ENCODE measurements at regions not wholly inside any gene's neighbourhood (a gene's known extent, or its start where the extent isn't known, plus 50 kb on each side); places are given as distances from the start of the nearest gene placed in this dataset.

DNA sequence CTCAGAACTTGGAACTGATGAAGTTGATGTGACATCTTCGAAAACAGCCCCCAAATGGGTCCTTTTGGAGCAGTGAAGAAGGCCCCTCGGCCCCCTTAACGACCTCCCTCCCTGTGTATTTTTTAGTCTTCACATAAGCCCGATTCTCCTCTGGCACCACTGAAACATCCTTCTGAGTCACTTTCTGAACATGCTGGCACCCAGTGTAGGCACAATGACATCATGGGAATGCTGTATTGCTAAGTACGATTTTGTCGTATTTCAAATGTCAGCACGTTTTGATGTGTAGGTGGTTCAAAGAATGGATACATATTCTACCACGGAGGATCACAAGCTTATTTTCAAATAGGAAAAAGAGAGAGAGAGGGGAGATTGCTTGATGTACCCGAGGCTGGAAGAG is 111.7 kb upstream of the RIOK3 start:
- DNase-seq (ENCODE audit: low read depth in 4 of 4, low spot score in 2 of 4), result no peak

DNA sequence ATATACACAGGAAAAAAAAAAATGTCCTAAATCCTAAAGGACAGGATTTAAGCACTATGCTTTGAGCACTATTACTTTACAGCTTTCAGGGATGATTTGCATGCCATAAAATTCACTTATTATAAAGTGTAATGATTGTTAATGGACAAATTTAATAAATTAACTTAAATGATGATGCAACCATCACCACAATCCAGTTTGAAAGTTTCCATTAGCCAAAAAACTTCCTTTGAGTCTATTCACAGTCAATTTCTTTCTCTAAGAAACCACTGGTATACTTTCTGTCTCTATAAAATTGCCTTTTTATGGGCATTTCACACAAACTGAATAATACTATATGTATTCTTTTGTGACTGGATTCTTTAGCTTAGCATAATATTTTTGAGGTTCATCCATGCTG is 111.1 kb upstream of the RIOK3 start:
- no peak for DNase-seq (ENCODE audit: low read depth in 4 of 4, low spot score in 2 of 4)

DNA sequence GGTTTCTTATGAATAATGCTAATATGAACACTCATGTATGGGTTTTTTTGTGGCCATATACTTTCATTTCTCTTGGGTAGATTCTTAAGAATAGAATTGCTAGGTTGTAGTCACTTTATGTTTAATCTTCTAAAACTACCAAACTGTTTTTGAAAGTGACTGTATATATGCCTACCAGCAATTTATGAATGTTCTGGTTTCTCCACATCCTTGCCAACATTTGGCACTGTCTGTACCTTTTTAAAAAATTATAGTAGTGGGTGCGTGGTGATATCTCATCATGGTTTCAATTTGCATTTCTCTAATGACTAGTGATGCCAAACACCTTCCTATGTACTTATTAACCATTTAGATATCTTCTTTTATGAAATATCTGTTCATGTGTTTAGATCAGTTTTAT is 110.6 kb upstream of the RIOK3 start:
- no peak for DNase-seq (ENCODE audit: low read depth in 4 of 4, low spot score in 2 of 4)

DNA sequence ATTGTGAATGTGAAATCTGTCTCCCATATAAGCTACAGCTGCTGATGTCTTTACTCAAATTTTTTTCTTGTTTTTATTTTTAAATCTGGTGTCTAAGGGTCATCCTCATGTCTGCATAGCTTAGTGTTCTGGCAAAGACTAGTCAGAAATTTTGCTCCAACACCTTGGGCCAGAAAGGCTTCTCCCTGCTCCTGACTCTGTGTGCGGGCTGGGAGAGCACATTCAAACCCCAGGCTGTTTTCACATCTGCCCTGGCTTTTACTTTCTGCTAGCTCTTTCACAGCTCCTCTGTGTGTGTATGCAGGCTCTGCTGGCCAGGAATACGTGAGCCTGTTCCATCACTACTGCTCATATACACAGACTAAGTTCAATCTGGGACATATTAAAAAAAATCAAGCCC is 102.9 kb upstream of the RIOK3 start:
- DNase-seq (ENCODE audit: low read depth in 4 of 4, low spot score in 2 of 4), result no peak

DNA sequence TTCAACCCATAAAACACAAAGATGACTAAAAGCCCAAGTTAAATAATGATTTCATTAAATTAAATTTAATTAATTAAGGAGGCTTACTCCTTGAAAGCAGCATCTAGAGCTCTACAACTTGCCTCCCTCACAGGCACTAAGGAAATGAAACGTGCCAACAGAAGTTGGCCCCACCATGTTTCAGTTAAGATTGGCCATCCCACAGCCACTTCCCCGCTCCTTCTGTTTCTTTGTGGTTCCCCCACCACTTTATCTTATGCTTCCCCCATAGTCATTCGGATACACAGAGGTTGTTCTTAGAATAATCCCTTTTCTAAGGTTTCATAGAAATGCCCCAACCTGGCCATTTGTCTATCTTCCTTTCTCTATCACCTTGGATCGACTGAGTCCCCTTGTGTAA is 101.6 kb upstream of the RIOK3 start:
- no peak for DNase-seq (ENCODE audit: low read depth in 4 of 4, low spot score in 2 of 4)

DNA sequence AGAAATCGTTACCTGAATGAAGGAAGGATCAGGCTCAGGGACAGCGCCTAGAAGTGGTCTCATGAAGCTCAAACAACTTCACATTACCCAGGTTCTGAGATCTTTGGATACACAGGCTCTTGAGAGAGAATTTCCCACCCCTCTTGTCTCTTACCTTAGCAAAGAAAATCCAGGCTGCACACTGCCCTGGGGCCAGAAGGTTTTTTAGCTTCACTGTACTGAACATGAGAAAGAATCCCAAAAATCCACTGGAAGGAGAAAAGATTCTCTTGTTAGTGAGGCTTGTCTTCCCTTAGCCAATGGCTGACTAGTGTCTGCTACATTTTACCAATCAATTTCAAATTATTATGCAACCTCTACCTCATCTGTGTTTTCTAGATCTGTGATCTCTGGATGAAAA is 101.0 kb upstream of the RIOK3 start:
- no peak for DNase-seq (ENCODE audit: low read depth in 4 of 4, low spot score in 2 of 4)

DNA sequence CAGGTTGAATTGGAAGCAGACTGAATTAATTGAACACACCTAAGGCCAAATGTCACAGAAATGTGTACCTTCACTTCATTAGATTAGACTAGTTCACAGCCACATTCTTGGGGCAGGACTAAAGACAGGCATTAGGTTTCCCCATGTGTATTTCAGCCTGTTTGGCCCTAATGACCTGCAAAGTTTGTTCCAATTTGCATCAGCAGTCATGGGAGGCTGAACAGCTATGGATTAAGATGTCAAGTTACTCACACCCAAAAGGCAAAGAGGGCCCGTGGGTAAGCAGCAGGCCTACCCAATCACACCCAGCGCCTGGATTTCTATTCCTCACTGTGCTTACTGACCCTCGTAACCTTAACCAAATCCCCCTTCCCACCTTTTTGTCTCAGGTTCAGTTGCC is 99.6 kb upstream of the RIOK3 start:
- no peak for DNase-seq (ENCODE audit: low read depth in 4 of 4, low spot score in 2 of 4)

DNA sequence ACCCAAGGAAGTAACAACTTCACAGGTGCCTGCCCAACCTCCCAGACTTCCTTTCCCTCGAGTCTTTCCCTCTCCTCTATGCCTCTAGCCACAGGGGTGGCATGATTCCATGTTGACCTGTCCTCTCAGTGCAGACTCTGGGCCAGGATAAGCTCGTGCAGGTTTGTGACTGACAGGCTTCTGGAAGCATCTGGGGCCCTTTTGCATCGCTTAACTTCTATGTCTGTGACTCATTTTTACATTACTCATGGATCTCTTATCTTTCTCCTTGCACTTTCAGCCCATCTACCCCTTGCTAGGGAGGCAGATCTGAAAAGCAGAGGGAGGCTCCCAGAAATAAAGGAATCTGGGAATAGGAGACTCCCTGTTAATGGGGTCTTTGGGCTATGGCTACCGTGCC is 98.5 kb upstream of the RIOK3 start:
- no peak for DNase-seq (ENCODE audit: low read depth in 4 of 4, low spot score in 2 of 4)

DNA sequence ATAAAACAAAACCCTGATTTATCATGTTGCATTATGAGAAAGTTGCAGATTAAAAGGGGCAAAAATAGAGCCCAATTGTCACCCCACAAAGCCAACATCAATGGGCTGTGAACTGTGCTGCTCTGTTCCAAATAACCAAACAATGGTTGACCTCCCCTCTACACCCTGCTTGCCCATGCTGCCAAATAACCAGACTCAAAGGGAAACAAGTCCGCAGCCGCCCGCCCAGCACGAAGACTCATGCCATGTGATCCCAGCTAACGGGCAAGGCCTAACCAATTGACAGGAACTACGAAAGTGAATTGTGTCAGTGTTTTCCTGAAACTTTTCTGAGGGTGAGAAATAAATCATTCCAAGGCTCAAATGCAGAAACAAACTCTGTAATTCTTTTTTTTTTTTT is 97.9 kb upstream of the RIOK3 start:
- DNase-seq (ENCODE audit: low read depth in 4 of 4, low spot score in 2 of 4), result no peak

DNA sequence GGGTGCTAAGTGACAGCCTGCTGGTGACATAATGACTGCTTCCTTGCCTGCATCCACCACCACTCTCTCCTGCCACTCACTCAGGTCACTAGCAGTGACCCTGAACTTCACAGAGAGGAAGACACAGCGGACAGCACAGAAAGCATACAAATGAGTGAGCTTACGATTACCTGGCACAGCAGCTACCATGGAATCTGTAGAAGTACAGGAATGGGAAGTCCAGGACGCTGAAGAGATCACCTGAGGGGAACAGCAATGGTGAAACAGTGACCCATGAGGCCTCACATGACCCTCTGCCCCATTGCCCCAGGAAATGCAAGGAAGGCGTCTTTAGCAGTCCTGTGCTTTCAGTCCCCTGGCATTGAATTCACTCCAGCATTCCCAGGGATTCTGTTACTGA is 96.7 kb upstream of the RIOK3 start:
- DNase-seq (ENCODE audit: low read depth in 4 of 4, low spot score in 2 of 4), result no peak

DNA sequence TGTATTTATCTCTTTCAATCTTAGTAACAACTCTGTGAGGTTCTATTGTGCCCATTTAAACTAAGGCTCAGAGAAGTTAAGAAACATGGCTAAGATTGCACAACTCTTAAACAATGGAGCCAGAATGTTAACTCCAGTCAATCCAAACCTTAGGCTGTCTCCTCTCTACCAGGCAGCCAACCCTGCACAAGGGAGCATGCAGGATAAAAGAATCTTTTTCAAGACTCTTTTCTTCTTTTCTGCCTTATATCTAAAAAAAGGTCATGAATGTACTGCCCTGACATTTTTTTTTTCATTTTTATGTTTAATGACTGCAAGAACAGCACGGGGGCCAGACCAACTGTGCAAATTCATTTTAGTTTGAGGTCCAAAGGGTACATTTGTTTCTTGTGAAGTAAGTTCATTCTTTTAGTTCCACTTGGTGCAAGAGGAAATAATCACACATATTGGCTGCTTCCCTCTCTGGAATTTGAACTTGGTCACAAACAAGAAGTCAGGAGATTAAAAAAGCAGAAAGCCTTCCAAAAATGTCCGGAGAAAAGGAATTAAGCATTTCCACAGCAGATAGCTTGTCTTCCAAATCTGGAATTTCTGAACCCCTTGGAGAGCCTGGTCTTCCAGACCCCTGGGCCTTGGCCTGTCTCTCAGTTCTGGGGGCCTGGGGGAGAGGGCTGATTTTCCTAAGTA is 96.0 kb upstream of the RIOK3 start:
- no peak for DNase-seq (ENCODE audit: low read depth in 4 of 4, low spot score in 2 of 4)

DNA sequence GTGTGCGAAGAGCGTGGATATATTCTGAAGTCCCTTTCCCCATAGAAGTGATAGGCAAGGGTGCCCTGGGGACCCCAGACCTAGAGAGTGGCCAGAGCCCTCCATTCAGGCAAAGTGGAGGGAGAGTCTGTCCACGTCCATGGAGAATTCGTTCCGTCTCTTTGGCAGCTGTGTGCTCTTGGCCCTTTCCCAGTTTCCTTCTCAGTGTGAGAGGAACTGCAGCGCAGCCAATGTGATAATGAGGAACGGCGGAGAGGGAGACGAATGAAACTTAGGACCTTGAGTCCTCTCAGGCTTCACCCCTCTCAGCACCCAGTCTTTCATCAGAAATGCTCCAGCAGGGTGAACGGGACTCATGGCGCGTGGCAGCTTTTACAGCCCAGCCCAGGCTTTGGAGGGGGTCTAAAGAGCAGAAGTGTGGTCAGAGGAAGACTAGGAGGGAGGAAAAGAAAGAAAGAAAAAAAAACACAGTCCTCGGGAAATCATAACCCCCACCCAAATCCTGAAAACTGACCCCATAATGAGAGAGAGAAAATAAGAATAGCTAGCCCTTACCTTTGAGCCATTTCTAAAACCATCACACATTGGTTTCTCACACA is 95.0 kb upstream of the RIOK3 start:
- DNase-seq (ENCODE audit: low read depth in 4 of 4, low spot score in 2 of 4), result no peak

DNA sequence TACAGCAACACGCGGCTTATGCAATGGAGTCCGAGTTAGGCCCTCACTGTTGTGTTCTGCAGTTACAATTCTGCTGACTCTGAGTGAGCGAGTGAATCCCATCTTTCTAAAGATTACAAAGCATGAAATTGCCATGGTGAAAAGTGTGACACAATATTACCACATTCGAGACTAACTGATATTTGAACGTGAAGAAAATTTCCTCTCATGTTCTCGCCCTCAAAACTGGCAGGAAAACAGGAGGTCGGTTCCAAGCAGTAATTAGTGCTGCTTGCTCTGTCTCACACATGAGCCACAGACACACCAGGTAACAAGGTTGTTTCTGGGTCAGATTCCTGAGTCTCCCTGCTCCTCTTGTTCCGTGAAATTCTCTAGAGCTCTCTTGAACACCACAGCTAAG is 93.7 kb upstream of the RIOK3 start:
- no peak for DNase-seq (ENCODE audit: low read depth in 4 of 4, low spot score in 2 of 4)

DNA sequence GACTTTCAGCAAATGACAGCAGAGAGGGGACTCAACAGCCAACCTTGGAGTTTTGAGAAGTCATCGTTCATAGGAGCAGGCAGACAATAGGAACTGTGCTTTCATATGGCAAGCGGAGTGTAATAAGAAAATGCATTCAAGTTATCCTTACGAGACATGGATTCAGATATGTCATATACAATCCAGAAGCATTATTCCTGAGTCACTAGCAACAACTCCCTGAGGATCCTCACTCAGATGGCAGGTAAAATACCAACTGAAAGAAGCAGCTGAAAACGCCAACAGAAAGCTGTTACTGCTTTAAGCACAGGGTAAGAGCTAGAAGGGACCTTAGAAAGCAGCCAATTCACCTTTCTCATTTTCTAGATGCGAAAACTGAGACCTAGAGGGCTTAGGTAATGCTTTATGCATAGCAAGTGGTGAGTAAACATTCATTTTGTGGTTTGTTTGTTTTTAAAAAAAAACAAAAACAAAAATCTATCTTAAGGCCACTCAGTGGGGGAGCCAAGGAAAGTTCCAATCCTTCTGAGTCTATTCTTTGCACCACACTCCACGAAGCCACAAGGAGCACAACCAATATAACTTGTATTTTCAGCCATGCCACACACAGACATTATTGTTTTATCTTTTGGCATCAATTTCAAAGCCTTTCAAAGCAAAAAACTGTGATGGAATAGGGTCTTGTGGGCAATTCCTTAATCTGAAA is 89.1 kb upstream of the RIOK3 start:
- DNase-seq (ENCODE audit: low read depth in 4 of 4, low spot score in 2 of 4), result no peak

DNA sequence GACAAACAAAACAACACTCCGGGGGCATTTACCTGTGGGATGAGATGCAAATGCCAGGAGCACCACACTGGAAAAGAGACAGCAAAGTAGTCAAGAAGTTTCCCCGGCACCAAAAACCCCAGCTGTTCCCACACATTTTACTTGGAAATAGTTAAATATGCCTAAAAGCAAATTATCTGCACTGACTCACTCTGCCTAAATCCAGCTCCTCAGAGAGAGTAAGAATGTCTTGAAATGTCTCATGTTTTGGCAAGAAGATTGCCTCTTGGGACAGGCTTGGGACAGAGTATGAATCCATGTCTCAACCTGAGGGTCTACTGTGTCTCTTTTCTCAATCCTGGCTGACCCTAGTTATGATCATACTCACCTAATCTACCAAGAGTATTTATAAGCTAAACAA is 87.5 kb upstream of the RIOK3 start:
- DNase-seq (ENCODE audit: low read depth in 4 of 4, low spot score in 2 of 4), result no peak

DNA sequence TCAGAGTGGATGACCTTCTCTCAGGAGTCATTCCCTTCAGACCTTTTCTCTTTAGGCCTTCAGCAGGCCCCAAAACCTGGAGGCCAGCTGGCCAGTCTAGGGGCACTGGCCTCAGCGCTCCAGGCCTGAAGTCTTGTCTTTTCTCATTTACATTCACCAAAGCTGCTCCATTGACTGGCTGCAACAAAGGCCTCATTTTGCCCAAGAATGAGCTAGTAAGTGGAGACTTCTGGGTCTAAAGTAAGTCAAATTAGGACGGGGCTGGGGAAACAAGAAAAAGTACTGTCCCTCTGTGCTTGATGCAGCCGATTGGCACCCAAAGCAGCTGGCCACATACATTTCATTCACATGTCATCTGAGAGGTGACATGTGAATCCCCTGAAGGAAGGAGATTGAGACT is 83.8 kb upstream of the RIOK3 start:
- no peak for DNase-seq (ENCODE audit: low read depth in 4 of 4, low spot score in 2 of 4)

DNA sequence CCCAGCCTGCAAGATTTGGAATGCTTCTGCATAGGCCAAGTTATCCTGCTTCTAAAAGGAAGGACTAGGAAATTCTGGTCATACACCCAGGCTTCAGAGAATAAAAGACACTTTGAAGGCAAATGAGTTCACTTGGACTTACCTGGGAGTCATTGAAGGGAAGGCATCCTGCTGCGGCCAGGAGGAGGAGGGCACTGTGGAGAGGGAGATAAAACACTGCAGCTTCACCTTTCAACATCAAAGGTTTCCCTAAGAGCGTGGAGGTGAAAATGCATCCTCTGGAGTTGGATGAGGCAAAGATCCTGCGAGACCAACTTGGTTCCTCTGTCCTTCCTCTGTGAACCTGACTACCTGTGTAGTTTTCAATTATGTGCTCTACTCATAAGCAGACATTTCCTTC is 79.5 kb upstream of the RIOK3 start:
- no peak for DNase-seq (ENCODE audit: low read depth in 4 of 4, low spot score in 2 of 4)

DNA sequence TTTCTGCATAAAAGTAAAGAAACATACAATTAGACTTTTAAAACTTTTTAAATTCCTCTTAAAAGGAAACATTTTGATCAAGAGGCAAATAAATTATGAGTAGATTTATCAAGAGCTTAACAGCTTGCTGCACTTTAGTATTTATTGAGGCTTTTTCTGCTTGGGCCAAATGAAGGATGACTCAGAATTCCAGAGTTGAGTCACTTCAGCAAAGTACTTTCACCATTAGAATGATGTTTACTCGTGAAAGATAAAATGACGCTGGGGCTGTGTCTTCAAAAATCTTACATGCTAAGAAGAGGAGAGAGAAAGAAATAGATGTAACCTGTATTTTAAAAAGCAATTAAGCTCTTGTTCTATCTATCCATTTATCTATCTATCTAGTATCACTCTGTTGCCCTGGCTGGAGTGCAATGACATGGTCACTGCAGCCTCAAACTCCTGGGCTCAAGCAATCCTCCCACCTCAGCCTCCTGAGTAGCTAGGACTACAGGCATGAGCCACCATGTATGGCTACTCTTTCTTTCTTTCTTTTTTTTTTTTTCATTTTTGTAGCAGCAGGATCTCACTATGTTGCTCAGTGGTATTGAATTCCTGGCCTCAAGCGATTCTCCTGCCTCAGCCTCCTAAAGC is 75.3 kb upstream of the RIOK3 start:
- no peak for DNase-seq (ENCODE audit: low read depth in 4 of 4, low spot score in 2 of 4)

DNA sequence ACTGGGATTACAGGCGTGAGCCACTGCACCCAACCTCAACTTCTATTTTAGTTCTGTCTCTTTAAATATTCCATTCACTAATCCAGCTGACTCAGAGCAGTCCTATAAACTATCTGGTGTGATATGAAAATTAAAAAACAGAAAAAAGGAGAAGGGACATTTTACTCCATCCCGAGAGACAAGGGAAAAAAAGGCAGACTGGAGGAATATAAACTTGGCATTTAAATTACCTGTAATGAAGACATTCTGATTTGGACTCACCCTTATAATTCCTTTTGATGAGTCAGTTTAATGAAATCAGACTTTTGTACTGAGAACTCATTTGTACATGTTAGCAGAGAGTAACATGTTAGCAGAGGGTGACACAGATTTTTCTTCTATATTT is 74.8 kb upstream of the RIOK3 start:
- no peak for DNase-seq (ENCODE audit: low read depth in 4 of 4, low spot score in 2 of 4)

DNA sequence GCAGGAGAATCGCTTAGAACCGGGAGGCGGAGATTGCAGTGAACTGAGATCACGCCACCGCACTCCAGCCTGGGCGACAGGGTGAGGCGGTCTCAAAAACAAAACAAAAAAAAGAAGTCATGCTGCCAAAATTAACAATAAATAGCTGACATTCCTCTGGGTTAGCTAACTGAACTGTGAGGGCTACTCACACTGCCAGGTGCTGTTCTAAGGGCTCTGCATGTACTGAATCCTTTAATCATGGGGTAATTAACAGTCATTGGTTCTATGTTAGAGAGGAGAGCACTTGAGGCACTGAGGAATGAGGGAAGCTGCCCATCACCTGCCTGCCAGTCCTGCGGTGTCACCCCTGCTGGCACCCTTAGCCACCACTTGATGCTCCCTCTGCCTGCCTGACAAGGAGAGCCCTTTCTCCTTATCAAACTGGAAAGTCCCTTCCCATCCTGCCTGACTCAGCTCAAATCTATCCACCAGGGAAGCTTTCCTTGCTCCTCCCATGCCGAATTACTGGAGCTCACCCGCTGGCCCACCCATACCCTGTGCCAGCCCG is 73.0 kb upstream of the RIOK3 start:
- DNase-seq (ENCODE audit: low read depth in 4 of 4, low spot score in 2 of 4), result no peak

DNA sequence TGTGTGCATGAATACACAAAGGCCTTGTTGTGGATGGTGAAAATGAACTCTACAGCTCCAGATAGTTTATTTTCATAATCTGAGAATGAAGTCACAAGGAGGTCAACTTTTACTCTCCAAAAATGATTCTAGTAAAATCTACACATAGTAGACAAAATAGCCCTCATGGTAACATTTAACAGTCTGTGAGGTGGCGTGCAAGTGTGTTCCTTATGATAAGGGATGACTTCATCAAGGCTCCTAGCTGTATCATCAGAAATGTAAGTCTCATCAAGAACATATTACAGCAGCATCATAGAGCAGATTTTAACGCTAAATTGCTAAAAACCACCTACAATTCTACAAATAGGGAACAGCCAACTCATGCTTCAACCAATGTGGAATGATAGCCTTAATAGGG is 72.3 kb upstream of the RIOK3 start:
- no peak for DNase-seq (ENCODE audit: low read depth in 4 of 4, low spot score in 2 of 4)

DNA sequence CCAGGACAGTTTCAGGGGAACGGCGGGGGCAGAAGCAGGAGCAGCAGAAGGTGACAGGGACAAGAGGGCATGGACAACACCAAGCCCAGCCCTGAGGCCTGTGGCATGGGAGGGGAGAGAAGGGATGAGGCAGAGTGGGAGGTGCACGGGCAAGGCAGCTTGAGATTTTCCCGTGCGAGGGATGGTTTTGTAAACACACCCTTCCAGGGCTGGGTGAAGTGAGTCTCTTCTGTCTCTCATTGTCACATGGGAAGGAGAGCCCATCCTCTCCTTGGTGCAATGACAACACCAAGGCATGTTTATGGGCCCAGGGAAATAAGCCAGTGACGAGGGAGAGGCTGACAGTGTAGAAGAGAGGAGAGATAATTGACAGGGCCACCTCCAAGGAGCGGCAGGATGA is 69.6 kb upstream of the RIOK3 start:
- DNase-seq (ENCODE audit: low read depth in 4 of 4, low spot score in 2 of 4), result no peak

Measured in left renal cortex interstitium (tissue), 4 donors.